GM13977 (cell line): ENCODE measurements at regions not wholly inside any gene's neighbourhood (a gene's known extent, or its start where the extent isn't known, plus 50 kb on each side); places are given as distances from the start of the nearest gene placed in this dataset.

ENCODE experiments used
- DNase-seq: peaks from one replicate; pipeline ENCODE4 v3.0.0; 2012; ENCODE audit warnings: low spot score
- CTCF ChIP-seq: IDR thresholded peaks from 2 replicates; pipeline ENCODE4 v1.5.1; 2012; ENCODE audit warnings: mild to moderate bottlenecking, control low read depth; ENCODE audit not compliant: insufficient read depth; ENCODE audit errors: extremely low read depth, missing control alignments
- in situ Hi-C: fragments of 300-500 bp; cut with MboI; formaldehyde crosslinking; loops from one replicate; pipeline ENCODE4 v1.12.0; 2022; ENCODE audit warnings: low sequenced_read_pairs, low pct_unique_long_range_greater_than_20kb, mixed read lengths, inconsistent platforms; ENCODE audit not compliant: unreplicated experiment

GRCh38 chr10:4344492-4344994 lies 481.5 kb upstream of the AKR1E2 start:
- DNase-seq = no peak
- in situ Hi-C loops = no loop called here
- TF ChIP-seq CTCF = no peak

GRCh38 chr10:4343873-4344272 lies 482.1 kb upstream of the AKR1E2 start:
- no peak for TF ChIP-seq CTCF
- no peak for DNase-seq

GRCh38 chr10:4343091-4343490 lies 482.9 kb upstream of the AKR1E2 start:
- in situ Hi-C loops = no loop called here
- TF ChIP-seq CTCF = no peak
- DNase-seq = no peak

More at GRCh38 chr10:4343873-4344272, 482.1 kb upstream of the AKR1E2 start:
- in situ Hi-C loops = no loop called here

- in situ Hi-C loops = no loop called here
- DNase-seq = no peak
- TF ChIP-seq CTCF = no peak
These were observed 487.2 kb upstream of the AKR1E2 start for GRCh38 chr10:4338768-4339167.

GRCh38 chr10:4337563-4337962 lies 488.4 kb upstream of the AKR1E2 start:
- in situ Hi-C loops = no loop called here

GRCh38 chr10:4334871-4335270 lies 491.1 kb upstream of the AKR1E2 start:
- TF ChIP-seq CTCF = no peak

More at GRCh38 chr10:4337563-4337962, 488.4 kb upstream of the AKR1E2 start:
- TF ChIP-seq CTCF = no peak
- DNase-seq = no peak

GRCh38 chr10:4334015-4334414 lies 492.0 kb upstream of the AKR1E2 start:
- TF ChIP-seq CTCF = no peak
- no peak for DNase-seq
- in situ Hi-C loops = no loop called here

More at GRCh38 chr10:4334871-4335270, 491.1 kb upstream of the AKR1E2 start:
- DNase-seq = no peak
- in situ Hi-C loops = no loop called here
